SU-DHL-6 (cell line): ENCODE measurements at regions not wholly inside any gene's neighbourhood (a gene's known extent, or its start where the extent isn't known, plus 50 kb on each side); places are given as distances from the start of the nearest gene placed in this dataset.

ENCODE experiments used
- H2AFZ ChIP-seq: fragments of 200-600 bp; sonication (generic); 2 replicates; pipeline ENCODE4 v1.6.1; 2014; ENCODE audit warnings: low read depth, mild to moderate bottlenecking, moderate library complexity, mixed read lengths, antibody characterized with exemption, low read length; ENCODE audit not compliant: severe bottlenecking
- H3F3A ChIP-seq: fragments of 200-600 bp; shearing (Covaris generic); 2 replicates; pipeline ENCODE4 v1.6.0; 2016; ENCODE audit warnings: antibody characterized with exemption, mild to moderate bottlenecking; ENCODE audit not compliant: insufficient read depth
- H3K27ac ChIP-seq: fragments of 200-600 bp; sonication (generic); 2 replicates; pipeline ENCODE4 v1.5.1; 2016; ENCODE audit warnings: low read depth, mild to moderate bottlenecking, low read length, moderate library complexity, mixed read lengths
- H3K27me3 ChIP-seq: fragments of 200-600 bp; sonication (generic), shearing (Covaris generic); 2 replicates; pipeline ENCODE4 v1.6.0; 2014; ENCODE audit warnings: mild to moderate bottlenecking, low read length
- H3K36me3 ChIP-seq: fragments of 200-600 bp; sonication (generic); 2 replicates; pipeline ENCODE4 v1.6.1; 2014; ENCODE audit warnings: mild to moderate bottlenecking, low read length, mixed read lengths
- H3K4me2 ChIP-seq: fragments of 300-600, 200-600 bp; shearing (Covaris generic), sonication (generic); 2 replicates; pipeline ENCODE4 v1.6.0; 2014; ENCODE audit warnings: low read length, low read depth, mild to moderate bottlenecking; ENCODE audit not compliant: poor library complexity, severe bottlenecking
- H3K4me3 ChIP-seq: fragments of 200-600 bp; sonication (generic); 2 replicates; pipeline ENCODE4 v1.5.1; 2014; ENCODE audit warnings: antibody characterized with exemption, low read length, mild to moderate bottlenecking, mixed read lengths; ENCODE audit not compliant: insufficient read depth, poor library complexity, severe bottlenecking
- H3K79me2 ChIP-seq: fragments of 200-600 bp; sonication (generic); 2 replicates; pipeline ENCODE4 v1.6.1; 2014; ENCODE audit warnings: mild to moderate bottlenecking, low read length, moderate library complexity; ENCODE audit not compliant: insufficient read depth
- H3K9ac ChIP-seq: fragments of 200-600 bp; sonication (generic); 2 replicates; pipeline ENCODE4 v1.7.0; 2014; ENCODE audit warnings: mild to moderate bottlenecking, low read length
- H3K9me2 ChIP-seq: fragments of 200-600 bp; sonication (generic); replicated peaks from 2 replicates; pipeline ENCODE4 v1.6.1; 2014; ENCODE audit warnings: low read length; ENCODE audit not compliant: insufficient read depth
- H3K9me3 ChIP-seq: fragments of 200-600 bp; sonication (generic); 2 replicates; pipeline ENCODE4 v1.6.1; 2014; ENCODE audit warnings: low read length, mixed read lengths; ENCODE audit not compliant: insufficient read depth
- H4K20me1 ChIP-seq: fragments of 200-600 bp; sonication (generic); 2 replicates; pipeline ENCODE4 v1.6.1; 2014; ENCODE audit warnings: low read depth, mild to moderate bottlenecking, antibody characterized with exemption, low read length, moderate library complexity, mixed read lengths
- CTCF ChIP-seq: fragments of 200-600 bp; sonication (generic); IDR thresholded peaks from one replicate; pipeline ENCODE4 v1.5.1; 2017; ENCODE audit warnings: antibody characterized with exemption, mild to moderate bottlenecking, low read length, moderate library complexity; ENCODE audit not compliant: insufficient read depth, poor library complexity, severe bottlenecking
- EZH2phosphoT487 ChIP-seq: fragments of 200-600 bp; sonication (generic), shearing (Covaris generic); conservative IDR thresholded peaks from 2 replicates; pipeline ENCODE4 v1.6.1; 2018; ENCODE audit warnings: mild to moderate bottlenecking, antibody characterized with exemption, low read length, moderate library complexity, mixed read lengths

- H3K4me3 ChIP-seq: no peak overlapping the region
- H2AFZ ChIP-seq: no peak overlapping the region
- H3K9me3 ChIP-seq: no peaks in the 10 kb centered on the region
- no peak overlapping the region for H3K9ac ChIP-seq
- H3K27me3 ChIP-seq: no peaks in the 10 kb centered on the region
- no peaks in the 10 kb centered on the region for H3K36me3 ChIP-seq
- no peaks in the 10 kb centered on the region for H3K9me2 ChIP-seq
- no peak overlapping the region for H3K27ac ChIP-seq
- no peak overlapping the region for H3K4me2 ChIP-seq
- no peaks in the 10 kb centered on the region for H3K79me2 ChIP-seq
- H3F3A ChIP-seq: no peaks in the 10 kb centered on the region
- H4K20me1 ChIP-seq: no peaks in the 10 kb centered on the region
- TF ChIP-seq CTCF: no peak
- no peak for TF ChIP-seq EZH2phosphoT487
Observed at GRCh38 chr13:44322928-44323327, 50.7 kb upstream of the SERP2 start.

- no peaks in the 10 kb centered on the region for H3F3A ChIP-seq
- H3K79me2 ChIP-seq: no peaks in the 10 kb centered on the region
- no peak overlapping the region for H3K4me2 ChIP-seq
- no peaks in the 10 kb centered on the region for H3K36me3 ChIP-seq
- no peak overlapping the region for H3K27ac ChIP-seq
- no peak overlapping the region for H3K9ac ChIP-seq
- H4K20me1 ChIP-seq: no peaks in the 10 kb centered on the region
- H2AFZ ChIP-seq: no peak overlapping the region
- TF ChIP-seq CTCF: no peak
- TF ChIP-seq EZH2phosphoT487: no peak
- no peaks in the 10 kb centered on the region for H3K27me3 ChIP-seq
- H3K4me3 ChIP-seq: no peak overlapping the region
- H3K9me2 ChIP-seq: no peaks in the 10 kb centered on the region
- H3K9me3 ChIP-seq: no peaks in the 10 kb centered on the region
Observed at GRCh38 chr13:44323754-44324153, 49.9 kb upstream of the SERP2 start.
